GM12878 (cell line): ENCODE measurements at regions not wholly inside any gene's neighbourhood (a gene's known extent, or its start where the extent isn't known, plus 50 kb on each side); places are given as distances from the start of the nearest gene placed in this dataset.

ENCODE experiments used
- ATAC-seq: fragments of 200-7000 bp; cut with Tn5 transposase; 3 replicates; pipeline ENCODE4 v1.9.1; 2020; ENCODE audit warnings: mild to moderate bottlenecking, moderate library complexity
- BruUV-seq: library from RNA; stranded (reverse); fragments of 400-500 nt; replicated peaks from 2 replicates; lab custom pipeline; 2021; lab: Mats Ljungman, UMichigan
- CTCF ChIA-PET: fragments of 300-600 bp; sonication (Branson Sonifier 250); formaldehyde crosslinking; extraction: SDS; loops from one replicate; lab custom pipeline; 2021; ENCODE audit warnings: inconsistent platforms; lab: Yijun Ruan, JAX
- POLR2A ChIA-PET: fragments of 350-600 bp; formaldehyde crosslinking; extraction: SDS; loops from one replicate; lab custom pipeline; 2021; ENCODE audit warnings: inconsistent platforms; lab: Charles Lee
- RAD21 ChIA-PET: fragments of 300-600 bp; sonication (Branson Sonifier 250); formaldehyde crosslinking; loops from one replicate; lab custom pipeline; 2023; ENCODE audit warnings: antibody characterized with exemption; ENCODE audit not compliant: unreplicated experiment; lab: Charles Lee
- SMC1A ChIA-PET: fragments of 300-600 bp; sonication (Branson Sonifier 250); formaldehyde crosslinking; loops from one replicate; lab custom pipeline; 2023; ENCODE audit not compliant: unreplicated experiment, uncharacterized antibody; lab: Charles Lee
- DNase-seq: peaks from one replicate; pipeline ENCODE4 v3.0.0-alpha.2; 2011; ENCODE audit warnings: low read depth, low spot score
- FAIRE-seq: peaks from 3 replicates; lab custom pipeline; 2011; peaks lifted over from hg19 to GRCh38; lab: Jason Lieb, UNC
- H2AFZ ChIP-seq: 2 replicates; pipeline ENCODE4 v1.6.0; 2011; ENCODE audit warnings: low read depth, low read length, control low read depth; ENCODE audit not compliant: control insufficient read depth
- H3K27ac ChIP-seq: 2 replicates; pipeline ENCODE4 v1.5.1; 2011; ENCODE audit warnings: control low read depth; ENCODE audit not compliant: control insufficient read depth, insufficient read depth
- H3K27me3 ChIP-seq, 2 experiments: replicated peaks in 1 of 2; 2 replicates each; pipeline versions ENCODE4 v1.6.0 to v1.6.1; 2011; ENCODE audit warnings: low read length in 1 of 2; ENCODE audit not compliant: control insufficient read depth in 2 of 2, insufficient read depth in 2 of 2
- H3K36me3 ChIP-seq, 2 experiments: 2 replicates each; pipeline ENCODE4 v1.5.1; 2011; ENCODE audit warnings: low read length in 1 of 2; ENCODE audit not compliant: control insufficient read depth in 2 of 2, insufficient read depth in 2 of 2
- H3K4me1 ChIP-seq: 2 replicates; pipeline ENCODE4 v1.6.1; 2011; ENCODE audit warnings: mild to moderate bottlenecking, low read length, moderate library complexity, mixed read lengths; ENCODE audit not compliant: control insufficient read depth, insufficient read depth
- H3K4me2 ChIP-seq: 2 replicates; pipeline ENCODE4 v1.6.0; 2011; ENCODE audit warnings: control low read depth; ENCODE audit not compliant: control insufficient read depth, insufficient read depth
- H3K4me3 ChIP-seq: fragments of 200-600 bp; sonication (generic); 2 replicates; pipeline ENCODE4 v1.5.1; 2016
- H3K79me2 ChIP-seq: 2 replicates; pipeline ENCODE4 v1.6.0; 2011; ENCODE audit warnings: low read length; ENCODE audit not compliant: control insufficient read depth, insufficient read depth
- H3K9ac ChIP-seq: 2 replicates; pipeline ENCODE4 v1.8.0; 2011; ENCODE audit warnings: low read length, control low read depth, mixed read lengths; ENCODE audit not compliant: control insufficient read depth, insufficient read depth
- H3K9me3 ChIP-seq: replicated peaks from 3 replicates; pipeline ENCODE4 v1.5.1; 2011; ENCODE audit warnings: mild to moderate bottlenecking, low read length; ENCODE audit not compliant: control insufficient read depth, insufficient read depth
- H4K20me1 ChIP-seq: 2 replicates; pipeline ENCODE4 v1.6.0; 2011; ENCODE audit not compliant: control insufficient read depth, insufficient read depth
- BMI1 ChIP-seq: fragments of 450-650 bp; IDR thresholded peaks from 2 replicates; pipeline ENCODE4 v1.6.1; 2016; ENCODE audit warnings: mild to moderate bottlenecking, moderate library complexity, borderline replicate concordance
- CBFB ChIP-seq: IDR thresholded peaks from 2 replicates; pipeline ENCODE4 v1.6.1; 2016; ENCODE audit warnings: antibody characterized with exemption, low read depth
- MEF2B ChIP-seq: fragments of 450-650 bp; IDR thresholded peaks from 2 replicates; pipeline ENCODE4 v1.6.1; 2018; ENCODE audit warnings: mild to moderate bottlenecking, moderate library complexity; ENCODE audit not compliant: partially characterized antibody, poor library complexity, severe bottlenecking
- NFIC ChIP-seq: IDR thresholded peaks from 2 replicates; pipeline ENCODE4 v1.6.1; 2012; ENCODE audit warnings: low read depth, mild to moderate bottlenecking, inconsistent platforms, low read length, moderate library complexity
- PML ChIP-seq: IDR thresholded peaks from 2 replicates; pipeline ENCODE4 v1.6.1; 2012; ENCODE audit warnings: low read length, inconsistent platforms
- RELB ChIP-seq: fragments of 450-650 bp; IDR thresholded peaks from 2 replicates; pipeline ENCODE4 v1.6.1; 2017; ENCODE audit warnings: low read depth, mild to moderate bottlenecking, moderate library complexity
- REST ChIP-seq: IDR thresholded peaks from 2 replicates; pipeline ENCODE4 v1.6.1; 2012; ENCODE audit warnings: mild to moderate bottlenecking, low read depth, low read length
- SP1 ChIP-seq: IDR thresholded peaks from one replicate; pipeline ENCODE4 v1.6.1; 2011; ENCODE audit warnings: low read depth, low read length
- ZNF24 ChIP-seq: fragments of 450-650 bp; IDR thresholded peaks from 2 replicates; pipeline ENCODE4 v1.6.1; 2017; ENCODE audit warnings: antibody characterized with exemption, mild to moderate bottlenecking
- WGBS: methylation state at CpG from one replicate; pipeline ENCODE4 v1.1.6; 2016; ENCODE audit warnings: low lambda C conversion rate; ENCODE audit not compliant: insufficient replicate concordance, insufficient coverage; ENCODE audit errors: missing lambda C conversion rate; 5-methylcytosine and 5-hydroxymethylcytosine counted together
- in situ Hi-C: fragments of 300-500 bp; cut with MboI; formaldehyde crosslinking; loops from 9 replicates; pipeline ENCODE4 v1.14.3; 2018; ENCODE audit warnings: mixed read lengths
- intact Hi-C: fragments of 100-400 bp; cut with micrococcal nuclease; formaldehyde crosslinking; loops from one replicate; pipeline ENCODE4 v1.14.2; 2022; ENCODE audit not compliant: unreplicated experiment
- TF ChIP-seq, protein P1 (sequence below): IDR thresholded peaks from 2 replicates; pipeline ENCODE4 v1.6.1; 2011; ENCODE audit warnings: mild to moderate bottlenecking, low read depth, low read length, moderate library complexity; ENCODE audit not compliant: insufficient replicate concordance

GRCh38 chr4:38503689-38504395 is 160.2 kb upstream of the KLF3 start (continued):
- TF ChIP-seq REST, result no peak

- WGBS, result 23% methylated on average over 2 of the region's 2 CpGs
- Histone ChIP-seq H3K4me1 (peaks cover 34% of the 10 kb centered on the region), H3K4me3 (no peak overlapping the region), H3K4me2 (peak overlapping the region; percentile 59), H3K27ac (peak overlapping the region; percentile 47), H4K20me1 (no peaks in the 10 kb centered on the region), H3K27me3 (no peaks in the 10 kb centered on the region), H3K79me2 (no peaks in the 10 kb centered on the region), H3K9me3 (no peaks in the 10 kb centered on the region), H3K9ac (no peak overlapping the region), H2AFZ (no peak overlapping the region), H3K36me3 (no peaks in the 10 kb centered on the region)
- ChIA-PET SMC1A (interaction anchor here (0.9 to 3.8 kb wide), 15 partner anchors 11 to 376 kb away, joined by 3 to 22 read pairs (median 3); no protein-coding TSS in a partner anchor), RAD21 (interaction anchor here (0.9 to 3.2 kb wide), 13 partner anchors 11 to 426 kb away, joined by 3 to 15 read pairs (median 5); no protein-coding TSS in a partner anchor), POLR2A (interaction anchor here (0.6 to 2.0 kb wide), 4 partner anchors 25 to 118 kb away, joined by 3 to 7 read pairs (median 4); no protein-coding TSS in a partner anchor), CTCF (interaction anchor here (0.6 to 2.7 kb wide), 8 partner anchors 15 to 324 kb away, joined by 3 to 11 read pairs (median 3); no protein-coding TSS in a partner anchor)
- BruUV-seq, result no TSS peak
- DNase-seq (no peak), FAIRE-seq (no peak), ATAC-seq (no peak)
- in situ Hi-C loops (no loop called here), intact Hi-C loops (loop anchor here (2.0 to 5.0 kb wide), 5 partner anchors 168 to 442 kb away; no protein-coding TSS in a partner anchor)
- TF ChIP-seq CBFB (0 out of 2 replicates have a peak, but pooled peaks have one; percentile 7), SP1 (peak; percentile 39), MEF2B (peak; percentile 71), BMI1 (no peak; the same call in 1 of the 2 replicates), ZNF24 (peak; percentile 43; the same call in 1 of the 2 replicates), NFIC (0 out of 2 replicates have a peak, but pooled peaks have one; percentile 5), PML (no peak; the same call in 1 of the 2 replicates), RELB (peak; percentile 55; the same call in 1 of the 2 replicates)
- TF ChIP-seq, protein P1, sequence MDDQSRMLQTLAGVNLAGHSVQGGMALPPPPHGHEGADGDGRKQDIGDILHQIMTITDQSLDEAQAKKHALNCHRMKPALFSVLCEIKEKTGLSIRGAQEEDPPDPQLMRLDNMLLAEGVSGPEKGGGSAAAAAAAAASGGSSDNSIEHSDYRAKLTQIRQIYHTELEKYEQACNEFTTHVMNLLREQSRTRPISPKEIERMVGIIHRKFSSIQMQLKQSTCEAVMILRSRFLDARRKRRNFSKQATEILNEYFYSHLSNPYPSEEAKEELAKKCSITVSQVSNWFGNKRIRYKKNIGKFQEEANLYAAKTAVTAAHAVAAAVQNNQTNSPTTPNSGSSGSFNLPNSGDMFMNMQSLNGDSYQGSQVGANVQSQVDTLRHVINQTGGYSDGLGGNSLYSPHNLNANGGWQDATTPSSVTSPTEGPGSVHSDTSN, result peak; percentile 41
These were observed 159.6 kb upstream of the KLF3 start for GRCh38 chr4:38504396-38504715.
